HG03457 (cell line): ENCODE measurements at regions not wholly inside any gene's neighbourhood (a gene's known extent, or its start where the extent isn't known, plus 50 kb on each side); places are given as distances from the start of the nearest gene placed in this dataset.
"Not testable (repeated sequence)": the region's sequence is repeated elsewhere in the genome, so short reads cannot be mapped to it uniquely, and the experiment has no call there.

Experiments used
- ATAC-seq: cut with Tn5 transposase; IDR thresholded peaks from one replicate; pipeline ENCODE4 v1.9.1; 2021; ENCODE audit warnings: moderate number of reproducible peaks; ENCODE audit not compliant: unreplicated experiment

GRCh38 chr11:112310848-112311247, 50.2 kb upstream of the PLET1 start:
- ATAC-seq, result no peak

DNA sequence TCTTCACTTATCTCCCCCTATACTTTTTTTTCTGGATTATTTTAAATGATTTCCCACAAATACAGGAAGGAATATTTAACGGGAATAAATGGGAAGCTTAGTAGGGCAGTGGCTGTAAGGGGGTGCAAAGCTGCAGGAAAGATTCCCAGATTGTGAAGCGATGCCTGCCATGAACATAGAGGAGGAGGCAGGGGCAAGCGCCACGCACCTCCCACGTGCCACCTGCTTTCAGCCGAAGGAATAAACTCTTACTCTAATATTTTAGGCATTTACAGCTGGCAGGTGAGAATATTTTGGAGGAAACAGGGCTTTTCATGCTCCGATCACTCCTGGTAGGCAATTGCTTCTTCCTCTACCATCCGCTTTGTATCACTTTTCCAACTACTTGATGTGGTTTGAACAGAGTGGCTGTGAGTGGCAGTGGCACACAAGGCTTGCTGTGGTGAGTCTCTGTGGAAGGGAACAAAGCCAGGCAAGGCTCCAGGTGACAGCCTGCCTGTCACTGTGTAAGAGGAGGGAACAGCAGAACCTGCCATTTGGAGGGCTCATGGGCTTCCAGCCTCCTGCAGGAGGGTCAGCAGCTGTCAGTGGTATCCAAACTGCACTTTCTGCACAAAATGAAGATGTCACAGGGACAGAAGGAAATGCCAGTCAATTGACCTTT, 54.5 kb upstream of the PLET1 start:
- ATAC-seq, result no peak

- no peak for ATAC-seq
These were observed 55.4 kb upstream of the PLET1 start for GRCh38 chr11:112315861-112316739.

DNA sequence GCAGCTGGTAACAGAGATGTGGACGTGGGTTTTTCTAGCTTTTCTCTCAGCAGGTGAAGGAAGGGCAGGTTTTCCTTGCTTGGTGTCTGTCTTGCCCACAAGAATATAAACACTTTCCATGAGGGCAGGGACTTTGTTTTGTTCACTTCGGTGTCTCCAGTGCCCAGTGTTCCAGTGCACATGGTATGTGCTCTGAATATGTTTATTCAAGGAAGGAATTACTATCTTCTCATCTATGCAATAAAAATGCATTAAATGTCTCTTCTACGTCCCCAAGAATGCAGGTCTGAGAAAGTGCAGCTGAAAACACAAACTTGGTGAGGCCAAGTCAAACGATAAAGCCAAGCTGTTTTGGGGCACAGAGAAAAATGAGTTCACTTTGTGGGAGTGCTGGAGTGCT, 56.3 kb upstream of the PLET1 start:
- no peak for ATAC-seq

- ATAC-seq, result no peak
These were observed 57.5 kb upstream of the PLET1 start for GRCh38 chr11:112318184-112318591.

GRCh38 chr11:112318661-112319060, 58.0 kb upstream of the PLET1 start:
- no peak for ATAC-seq

GRCh38 chr11:112320668-112321067, 60.0 kb upstream of the PLET1 start:
- no peak for ATAC-seq

DNA sequence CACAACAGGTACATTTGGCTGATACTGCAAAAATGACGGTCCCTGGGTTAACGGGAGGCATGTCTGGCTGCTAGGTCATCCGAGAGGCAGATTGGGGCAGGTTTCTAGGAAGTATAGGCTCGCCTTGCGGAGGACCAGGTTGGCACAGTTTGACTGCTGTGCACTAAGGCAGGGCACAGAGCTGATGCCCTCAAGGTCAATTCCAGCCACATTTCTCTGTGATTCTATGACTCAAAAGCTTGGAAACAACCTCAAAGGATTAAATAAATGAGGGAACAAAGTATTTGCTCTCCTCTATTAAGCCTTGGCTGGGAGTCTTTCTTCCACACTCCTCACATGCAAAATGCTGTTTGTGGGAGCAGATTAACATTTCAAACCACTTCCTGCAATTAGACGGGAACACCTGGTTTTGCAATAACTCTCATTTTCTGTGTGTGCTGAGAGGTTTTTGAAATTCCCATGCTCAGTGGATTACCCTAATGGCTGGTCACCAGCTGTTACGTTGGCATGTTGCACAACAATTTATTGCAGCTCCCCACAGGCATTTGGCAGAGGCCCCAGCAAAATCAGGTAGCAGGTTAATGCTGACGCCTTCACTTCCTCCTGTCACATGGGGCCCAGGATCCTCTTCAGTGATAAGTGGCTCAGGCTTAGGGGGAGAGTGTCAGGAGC, 61.0 kb upstream of the PLET1 start:
- ATAC-seq, result no peak

- no peak for ATAC-seq
These were observed 61.6 kb upstream of the PLET1 start for GRCh38 chr11:112322173-112322790.

GRCh38 chr11:112334381-112334780, 73.7 kb upstream of the PLET1 start:
- ATAC-seq, result no peak

DNA sequence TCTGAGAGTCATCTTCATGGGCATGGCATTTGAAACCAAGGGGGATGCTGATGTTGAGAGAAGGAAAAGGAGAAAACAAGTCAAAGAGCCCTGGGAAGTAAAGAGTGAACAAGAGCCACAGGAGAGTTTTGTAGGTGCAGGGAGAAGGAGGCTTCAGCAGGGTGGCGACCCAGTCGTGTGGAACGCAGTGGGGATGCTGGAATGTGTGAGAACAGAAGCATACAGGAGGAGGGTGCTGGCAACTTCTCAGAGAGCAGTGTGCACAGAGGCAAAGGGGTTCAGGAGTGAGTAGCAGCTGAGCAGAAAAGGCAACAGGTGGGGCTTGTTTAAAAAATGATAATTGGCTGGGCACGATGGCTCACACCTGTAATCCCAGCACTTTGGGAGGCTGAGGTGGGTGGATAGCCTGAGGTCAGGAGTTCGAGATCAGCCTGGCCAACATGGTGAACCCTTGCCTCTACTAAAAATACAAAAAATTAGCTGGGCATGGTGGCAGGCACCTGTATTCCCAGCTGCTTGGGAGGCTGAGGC, 75.8 kb upstream of the PLET1 start:
- no peak for ATAC-seq

GRCh38 chr11:112339566-112339965, 78.9 kb upstream of the PLET1 start:
- ATAC-seq, result no peak

DNA sequence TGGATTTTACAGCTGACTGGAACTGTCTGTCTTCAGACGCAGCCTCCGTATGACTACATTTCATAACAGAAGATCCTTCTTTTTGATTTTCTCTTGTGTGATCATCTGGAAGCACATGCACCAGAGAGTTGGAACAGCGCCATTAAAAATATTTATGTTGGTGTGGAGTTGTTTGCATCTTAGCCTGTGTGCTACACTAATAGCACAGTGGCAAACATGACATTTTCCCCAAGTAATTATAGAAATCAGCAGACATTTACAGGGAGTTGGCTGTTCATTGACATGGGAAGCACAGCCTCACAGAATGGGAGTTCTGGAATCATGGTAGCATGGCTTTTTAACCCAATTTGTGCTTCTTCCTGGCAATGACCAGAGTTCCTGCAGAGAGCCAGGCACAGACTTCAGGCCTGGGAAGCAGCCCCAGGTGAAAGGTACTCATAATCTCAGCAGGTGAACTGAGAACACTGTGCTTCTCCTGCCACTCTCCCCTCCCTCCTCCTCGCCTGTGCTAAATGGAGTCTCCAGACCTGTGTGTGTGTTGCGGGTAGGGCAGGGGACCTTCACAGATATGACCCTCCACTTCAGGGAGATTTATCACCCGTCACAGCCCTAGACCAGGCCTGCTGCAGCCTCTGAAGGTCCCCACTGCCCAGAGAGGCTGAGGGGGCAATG, 82.8 kb upstream of the PLET1 start:
- no peak for ATAC-seq

GRCh38 chr11:112344040-112344413, 83.4 kb upstream of the PLET1 start:
- no peak for ATAC-seq

DNA sequence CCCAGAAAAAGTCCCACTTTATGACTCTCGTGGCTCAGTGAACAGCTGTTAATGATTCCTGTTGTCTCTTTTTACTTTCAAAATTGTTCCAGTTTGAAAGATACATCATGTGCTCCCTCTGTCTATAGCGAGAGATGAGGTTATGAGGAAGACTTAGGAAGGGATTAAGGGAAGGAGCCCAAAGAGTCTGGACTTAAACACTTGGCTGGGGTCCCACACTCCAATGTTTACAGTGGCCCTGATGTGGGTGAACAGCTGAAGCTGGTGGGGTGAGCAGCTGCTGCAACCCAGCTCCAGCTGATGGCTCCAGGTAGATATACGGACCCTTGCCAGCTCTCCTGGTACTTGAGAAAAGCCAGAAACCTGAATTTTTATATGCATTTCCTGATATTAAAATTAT, 84.5 kb upstream of the PLET1 start:
- no peak for ATAC-seq

DNA sequence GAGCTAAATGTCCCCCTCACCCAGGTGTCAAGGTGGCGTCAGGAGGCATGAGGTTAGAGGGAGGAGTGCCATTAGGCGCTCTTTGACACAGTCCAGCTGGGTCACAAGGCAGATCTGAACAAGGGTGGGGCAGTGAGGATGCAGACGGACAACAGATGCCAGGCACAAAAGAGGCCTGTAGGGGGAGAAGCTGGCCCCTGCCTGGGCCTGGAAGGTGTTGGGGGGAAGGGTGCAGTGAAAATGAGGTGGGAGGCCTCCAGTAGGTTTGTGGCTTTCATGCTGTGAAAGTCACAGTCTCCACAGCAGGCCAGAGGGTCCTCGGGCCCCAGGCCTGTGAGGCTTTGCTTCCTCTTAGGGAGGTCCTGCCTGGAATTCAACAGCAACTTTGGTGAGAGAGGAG, 85.0 kb upstream of the PLET1 start:
- ATAC-seq, result no peak

DNA sequence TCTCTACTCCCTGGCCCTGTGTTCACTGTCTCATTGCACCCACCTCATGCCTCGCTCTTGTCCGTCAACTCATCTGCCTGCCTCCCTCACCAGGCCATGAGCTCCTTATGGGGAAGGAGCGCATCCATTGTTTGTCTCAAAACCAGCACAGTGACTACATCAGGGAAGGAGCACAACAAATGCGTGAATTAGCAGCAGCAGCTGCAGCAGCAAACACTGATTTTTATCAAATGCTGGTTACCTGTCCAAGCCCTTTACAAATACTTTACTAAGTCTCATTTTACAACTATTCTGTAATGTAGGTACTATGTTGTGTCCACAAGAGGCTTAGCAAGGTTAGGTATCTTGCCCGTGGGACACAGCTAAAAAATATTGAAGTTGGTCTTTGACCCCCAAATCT, 85.9 kb upstream of the PLET1 start:
- ATAC-seq, result no peak

DNA sequence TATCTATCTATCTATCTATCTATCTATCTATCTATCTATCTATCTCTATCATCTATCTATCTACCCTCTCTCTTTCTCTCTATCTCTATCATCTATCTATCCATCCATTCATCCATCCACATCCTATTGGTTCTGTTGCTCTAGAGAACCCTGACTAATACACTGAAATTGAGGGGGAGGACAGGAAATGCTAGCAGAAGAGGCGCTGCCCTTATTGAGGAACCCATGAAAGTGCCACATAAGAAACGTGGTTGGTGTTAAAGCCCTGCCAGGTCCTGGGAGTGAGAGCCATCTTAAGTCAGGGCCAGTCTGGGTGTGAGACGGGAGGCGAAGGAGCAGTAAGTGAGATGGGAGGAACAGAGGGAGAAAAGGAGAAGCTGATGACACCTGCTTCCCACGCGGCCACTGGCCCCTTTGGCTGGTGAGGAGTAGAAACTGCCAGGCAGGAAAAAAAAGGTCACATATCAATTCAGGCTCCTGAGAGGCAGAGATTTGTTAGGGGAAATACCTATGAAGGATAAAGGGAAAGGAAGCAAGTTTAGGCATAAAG, 87.9 kb upstream of the PLET1 start:
- no peak for ATAC-seq

- not testable (repeated sequence) for ATAC-seq
These were observed 90.8 kb upstream of the PLET1 start for GRCh38 chr11:112351423-112351822.

DNA sequence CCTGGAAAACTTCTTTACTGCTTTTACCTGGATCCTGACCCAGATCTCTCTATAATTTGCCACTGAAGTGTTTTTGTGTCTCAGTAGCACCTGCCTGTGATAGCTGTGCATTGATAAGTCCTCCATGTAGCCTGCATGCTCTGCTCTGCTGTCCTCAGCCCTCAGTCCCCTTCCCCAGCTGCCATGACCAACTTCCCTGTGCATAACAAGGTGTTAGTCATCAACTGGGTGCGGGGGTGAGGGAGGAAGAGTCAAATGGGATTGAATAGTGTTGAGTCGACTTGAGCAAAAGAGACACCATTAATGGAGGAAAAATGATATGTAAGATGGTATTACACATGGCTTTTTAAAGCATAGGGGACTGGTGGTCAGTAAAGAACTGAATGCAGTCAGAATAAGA, 92.2 kb upstream of the PLET1 start:
- no peak for ATAC-seq
